Tibial nerve (tissue), 4 donors: ENCODE measurements at regions not wholly inside any gene's neighbourhood (a gene's known extent, or its start where the extent isn't known, plus 50 kb on each side); places are given as distances from the start of the nearest gene placed in this dataset.

Experiments used
- CTCF ChIP-seq, 5 experiments: fragments of 200-600 bp in 3 of 5; fragments of 450-650 bp in 2 of 5; sonication (generic) in 3 of 5; IDR thresholded peaks; one replicate each; pipeline ENCODE4 v1.5.1; 2016 to 2019; ENCODE audit warnings: antibody characterized with exemption in 5 of 5, mild to moderate bottlenecking in 3 of 5, moderate library complexity in 2 of 5
- EP300 ChIP-seq, 2 donors: sonication (generic); formaldehyde crosslinking; IDR thresholded peaks; one replicate each; pipeline ENCODE4 v1.6.1; 2017; ENCODE audit warnings: antibody characterized with exemption in 2 of 2, mild to moderate bottlenecking in 1 of 2
- POLR2A ChIP-seq, 2 donors: fragments of 450-650 bp; IDR thresholded peaks; one replicate each; pipeline ENCODE4 v1.6.1; 2017; ENCODE audit warnings: antibody characterized with exemption in 2 of 2, mild to moderate bottlenecking in 2 of 2, moderate library complexity in 2 of 2

- no peak for TF ChIP-seq CTCF (IDR thresholded peaks at IDR 0.05)
- no peak for TF ChIP-seq POLR2A (IDR thresholded peaks at IDR 0.05)
- TF ChIP-seq EP300 (IDR thresholded peaks at IDR 0.05): no peak
Measured at GRCh38 chr6:169387809-169388383, 134.2 kb upstream of the THBS2 start.
